Uterus (tissue), 2 donors: ENCODE measurements at regions not wholly inside any gene's neighbourhood (a gene's known extent, or its start where the extent isn't known, plus 50 kb on each side); places are given as distances from the start of the nearest gene placed in this dataset.

Experiments used
- POLR2A ChIP-seq, 2 donors: fragments of 450-650 bp; IDR thresholded peaks; one replicate each; pipeline ENCODE4 v1.6.1; 2016; ENCODE audit warnings: antibody characterized with exemption in 2 of 2, mild to moderate bottlenecking in 1 of 2, moderate library complexity in 1 of 2
- TF ChIP-seq, protein P1 (sequence below), 4 experiments: fragments of 200-600 bp in 2 of 4; fragments of 450-650 bp in 2 of 4; sonication (generic) in 2 of 4; IDR thresholded peaks; one replicate each; pipeline ENCODE4 v1.5.1; 2016 to 2019; ENCODE audit warnings: antibody characterized with exemption in 4 of 4, mild to moderate bottlenecking in 2 of 4, moderate library complexity in 1 of 4

DNA sequence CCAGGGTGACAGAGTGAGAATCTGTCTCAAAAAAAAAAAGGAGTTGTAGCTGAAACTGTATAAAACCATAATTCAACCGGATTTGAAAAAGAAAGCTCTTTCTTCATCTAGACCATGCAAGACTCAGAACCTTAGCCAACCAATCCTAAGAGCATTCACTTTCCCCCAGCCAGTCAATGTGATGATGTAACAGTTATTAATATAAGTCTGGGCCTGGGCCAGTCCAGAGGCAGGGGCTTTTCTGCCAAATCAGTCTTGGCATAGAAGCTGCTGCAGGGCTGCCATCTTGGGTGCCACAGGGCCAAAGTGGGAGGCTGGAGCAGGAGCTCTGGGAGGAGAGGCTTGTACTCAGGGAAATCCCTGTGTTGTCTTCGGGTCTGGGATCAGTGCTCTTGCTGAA lies 288.4 kb downstream of the CLIC5 start:
- TF ChIP-seq, protein P1, sequence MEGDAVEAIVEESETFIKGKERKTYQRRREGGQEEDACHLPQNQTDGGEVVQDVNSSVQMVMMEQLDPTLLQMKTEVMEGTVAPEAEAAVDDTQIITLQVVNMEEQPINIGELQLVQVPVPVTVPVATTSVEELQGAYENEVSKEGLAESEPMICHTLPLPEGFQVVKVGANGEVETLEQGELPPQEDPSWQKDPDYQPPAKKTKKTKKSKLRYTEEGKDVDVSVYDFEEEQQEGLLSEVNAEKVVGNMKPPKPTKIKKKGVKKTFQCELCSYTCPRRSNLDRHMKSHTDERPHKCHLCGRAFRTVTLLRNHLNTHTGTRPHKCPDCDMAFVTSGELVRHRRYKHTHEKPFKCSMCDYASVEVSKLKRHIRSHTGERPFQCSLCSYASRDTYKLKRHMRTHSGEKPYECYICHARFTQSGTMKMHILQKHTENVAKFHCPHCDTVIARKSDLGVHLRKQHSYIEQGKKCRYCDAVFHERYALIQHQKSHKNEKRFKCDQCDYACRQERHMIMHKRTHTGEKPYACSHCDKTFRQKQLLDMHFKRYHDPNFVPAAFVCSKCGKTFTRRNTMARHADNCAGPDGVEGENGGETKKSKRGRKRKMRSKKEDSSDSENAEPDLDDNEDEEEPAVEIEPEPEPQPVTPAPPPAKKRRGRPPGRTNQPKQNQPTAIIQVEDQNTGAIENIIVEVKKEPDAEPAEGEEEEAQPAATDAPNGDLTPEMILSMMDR (IDR thresholded peaks at IDR 0.05): no peak
- TF ChIP-seq POLR2A (IDR thresholded peaks at IDR 0.05): no peak
